NCI-H345 treated with DMSO at 0.1 percent for 48 hours (cell line): ENCODE measurements at regions not wholly inside any gene's neighbourhood (a gene's known extent, or its start where the extent isn't known, plus 50 kb on each side); places are given as distances from the start of the nearest gene placed in this dataset.
"Not testable (repeated sequence)": the region's sequence is repeated elsewhere in the genome, so short reads cannot be mapped to it uniquely, and the experiment has no call there.

Experiments used
- DNase-seq: peaks from one replicate; lab custom pipeline; 2025; ENCODE audit not compliant: unreplicated experiment; lab: John Stamatoyannopoulos, UW

- no peak for DNase-seq
These were observed 50.8 kb upstream of the BOD1L1 start for GRCh38 chr4:13678186-13678924.

DNA sequence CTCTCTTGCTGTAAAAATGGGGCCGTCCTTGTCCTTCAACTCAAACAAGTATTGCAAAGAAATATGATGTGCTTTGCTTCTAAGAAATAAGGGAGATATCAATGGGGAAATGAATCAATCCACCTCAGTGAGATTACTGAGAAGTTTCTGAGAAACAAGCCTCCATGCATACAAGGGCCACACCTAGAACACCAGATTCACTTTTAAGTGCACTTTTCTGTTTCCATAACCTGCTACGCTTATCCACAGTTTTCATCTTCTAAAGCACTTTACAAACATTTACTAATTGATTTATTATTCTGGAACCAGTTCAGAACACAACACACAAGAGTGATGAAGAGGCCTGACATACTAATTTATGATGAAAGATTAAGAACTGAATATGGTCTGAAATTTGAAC, 54.0 kb upstream of the BOD1L1 start:
- DNase-seq: no peak

- DNase-seq: no peak
These were observed 66.7 kb upstream of the BOD1L1 start for GRCh38 chr4:13694256-13694655.

DNA sequence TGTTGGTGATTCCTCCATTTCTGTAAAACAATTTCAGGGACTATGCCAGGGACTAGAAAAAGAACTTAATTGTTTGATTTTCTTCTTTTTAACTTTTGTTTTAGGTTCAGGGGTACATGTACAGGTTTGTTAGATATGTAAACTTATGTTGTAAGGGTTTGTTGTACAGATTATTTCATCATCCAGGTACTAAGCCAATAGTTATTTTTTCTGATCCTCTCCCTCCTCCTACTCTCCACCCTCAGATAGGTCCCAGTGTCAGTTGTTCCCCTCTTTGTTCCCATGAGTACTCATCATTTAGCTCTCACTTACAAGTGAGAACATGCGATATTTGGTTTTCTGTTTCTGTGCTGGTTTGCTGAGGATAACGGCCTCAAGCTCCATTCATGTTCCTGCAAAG, 70.8 kb upstream of the BOD1L1 start:
- no peak for DNase-seq

DNA sequence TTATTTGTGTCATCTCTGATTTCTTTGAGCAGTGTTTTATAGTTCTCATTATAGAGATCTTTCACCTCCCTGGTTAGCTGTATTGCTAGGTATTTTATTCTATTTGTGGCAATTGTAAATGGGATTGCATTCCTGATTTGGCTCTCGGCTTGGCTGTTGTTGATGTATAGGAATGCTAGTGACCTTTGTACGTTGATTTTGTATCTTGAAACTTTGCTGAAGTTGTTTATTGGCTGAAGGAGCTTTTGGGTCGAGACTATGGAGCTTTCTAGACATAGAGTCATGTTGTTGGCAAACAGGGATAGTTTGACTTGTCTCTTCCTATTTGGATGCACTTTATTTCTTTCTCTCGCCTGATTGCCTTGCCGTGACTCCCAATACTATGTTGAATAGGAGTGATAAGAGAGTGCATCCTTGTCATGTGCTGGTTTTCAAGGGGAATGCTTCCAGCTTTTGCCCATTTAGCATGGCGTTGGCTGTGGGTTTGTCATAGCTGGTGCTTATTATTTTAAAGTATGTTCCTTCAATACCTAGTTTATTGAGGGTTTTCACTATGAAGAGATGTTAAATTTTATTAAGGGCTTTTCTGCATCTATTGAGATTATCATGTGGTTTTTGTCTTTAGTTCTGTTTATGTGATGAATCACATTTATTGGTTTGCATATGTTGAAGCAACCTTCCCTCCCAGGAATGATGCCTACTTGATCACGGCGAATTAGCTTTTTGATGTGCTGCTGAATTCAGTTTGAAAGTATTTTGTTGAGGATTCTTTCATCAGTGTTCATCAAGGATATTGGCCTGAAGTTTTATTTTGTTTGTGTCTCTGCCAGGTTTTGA, 72.7 kb upstream of the BOD1L1 start:
- no peak for DNase-seq

GRCh38 chr4:13700858-13701140, 73.3 kb upstream of the BOD1L1 start:
- not testable (repeated sequence) for DNase-seq

GRCh38 chr4:13701937-13702446, 74.5 kb upstream of the BOD1L1 start:
- DNase-seq: no peak

- DNase-seq: no peak
These were observed 75.6 kb upstream of the BOD1L1 start for GRCh38 chr4:13703096-13703495.

GRCh38 chr4:13704035-13704434, 76.5 kb upstream of the BOD1L1 start:
- DNase-seq: no peak

- DNase-seq: no peak
These were observed 77.2 kb upstream of the BOD1L1 start for GRCh38 chr4:13704761-13705160.

- DNase-seq: no peak
These were observed 78.1 kb upstream of the BOD1L1 start for GRCh38 chr4:13705521-13706041.

DNA sequence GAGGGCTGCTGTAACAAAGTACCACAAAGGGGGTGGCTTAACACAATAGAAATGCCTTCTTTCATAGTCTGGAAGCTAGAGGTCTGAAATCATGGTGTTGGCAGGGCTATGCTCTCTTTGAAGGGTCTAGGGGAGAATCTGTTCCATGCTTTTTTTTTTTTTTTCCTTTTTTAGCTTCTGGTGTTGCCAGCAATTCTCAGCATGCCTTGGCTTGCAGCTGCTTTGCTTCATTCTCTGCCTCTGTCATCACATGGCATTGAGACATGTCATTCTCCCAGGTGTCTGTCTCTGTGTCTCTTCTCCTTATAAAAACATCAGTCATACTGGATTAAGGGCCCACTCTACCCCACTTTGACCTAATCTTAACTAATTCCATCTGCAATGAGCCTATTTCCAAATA, 78.6 kb upstream of the BOD1L1 start:
- DNase-seq: no peak

DNA sequence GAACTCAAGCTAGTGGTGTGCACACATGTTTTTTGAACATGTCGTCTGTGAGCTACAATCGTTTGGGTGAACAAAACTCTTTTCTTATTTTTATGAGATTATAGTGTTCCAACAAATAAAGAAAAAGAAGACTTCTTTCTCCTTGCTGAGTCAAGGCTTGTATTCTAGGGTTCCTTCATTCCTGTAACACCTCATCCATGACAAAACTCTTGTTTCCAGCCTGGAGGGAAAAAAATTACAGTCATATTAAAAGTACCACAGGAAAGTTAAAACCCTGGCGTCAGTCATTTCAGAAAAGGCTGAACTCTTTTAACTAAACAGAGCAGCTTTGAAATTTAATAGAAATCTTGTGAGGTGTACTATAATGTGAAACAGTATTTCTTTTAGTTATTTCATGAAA, 79.2 kb upstream of the BOD1L1 start:
- DNase-seq: no peak

GRCh38 chr4:13710246-13710885, 82.8 kb upstream of the BOD1L1 start:
- DNase-seq: no peak

- DNase-seq: no peak
These were observed 83.8 kb upstream of the BOD1L1 start for GRCh38 chr4:13711233-13711785.

- no peak for DNase-seq
These were observed 94.4 kb upstream of the BOD1L1 start for GRCh38 chr4:13721894-13722293.

DNA sequence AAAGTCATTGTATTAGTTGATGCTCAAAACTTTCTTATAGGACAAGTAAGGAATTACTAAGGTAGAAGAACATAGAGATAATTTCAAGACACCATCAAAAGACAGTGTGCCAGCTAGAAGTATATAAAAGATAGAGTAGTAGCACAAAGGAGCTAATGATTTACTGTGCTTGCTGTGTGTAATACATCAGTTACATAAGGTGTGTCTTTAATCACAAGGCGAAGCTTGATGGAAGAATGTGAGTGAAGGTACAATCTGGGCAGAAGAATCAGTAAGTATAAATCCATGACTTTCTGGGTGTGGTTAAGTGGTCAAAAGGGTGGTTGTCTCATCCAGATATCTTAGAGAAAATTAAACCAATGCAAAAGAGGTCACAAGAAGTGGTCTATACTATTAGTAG, 95.1 kb upstream of the BOD1L1 start:
- no peak for DNase-seq

GRCh38 chr4:13728761-13729160, 101.2 kb upstream of the BOD1L1 start:
- DNase-seq: no peak

DNA sequence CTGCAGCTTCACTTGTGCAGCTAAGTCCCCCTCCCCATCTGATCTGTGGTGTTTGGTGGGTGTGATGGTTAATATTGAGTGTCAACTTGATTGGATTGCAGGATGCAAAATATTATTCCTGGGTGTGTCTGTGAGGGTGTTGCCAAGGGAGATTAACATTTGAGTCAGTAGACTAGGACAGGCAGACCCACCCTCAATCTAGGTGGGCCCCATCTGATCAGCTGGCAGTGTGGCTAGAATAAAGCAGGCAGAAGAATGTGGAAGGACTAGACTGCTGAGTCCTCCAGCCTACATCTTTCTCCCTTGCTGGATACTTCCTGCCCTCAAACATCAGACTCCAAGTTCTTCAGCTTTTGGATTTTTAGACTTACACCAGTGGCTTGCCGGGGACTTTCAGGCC, 103.5 kb upstream of the BOD1L1 start:
- no peak for DNase-seq

DNA sequence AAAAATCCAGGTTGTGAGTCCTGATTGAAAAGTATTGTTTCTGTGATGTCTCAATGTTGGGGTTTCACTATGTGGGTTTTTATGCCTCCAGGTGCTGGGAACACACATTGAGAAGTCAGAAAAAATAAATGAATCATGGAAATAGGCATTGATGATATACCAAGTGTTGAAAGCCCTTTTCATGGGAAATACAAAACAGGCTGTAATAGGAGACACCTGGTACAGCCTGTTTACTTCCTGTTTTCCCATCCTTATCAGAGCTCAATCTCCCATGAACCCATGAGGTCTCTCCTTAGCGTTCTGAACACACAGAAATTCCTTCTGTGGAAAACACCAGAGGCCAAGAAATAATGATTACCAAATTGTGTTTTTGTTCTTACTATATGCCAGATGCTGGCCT, 106.3 kb upstream of the BOD1L1 start:
- no peak for DNase-seq

DNA sequence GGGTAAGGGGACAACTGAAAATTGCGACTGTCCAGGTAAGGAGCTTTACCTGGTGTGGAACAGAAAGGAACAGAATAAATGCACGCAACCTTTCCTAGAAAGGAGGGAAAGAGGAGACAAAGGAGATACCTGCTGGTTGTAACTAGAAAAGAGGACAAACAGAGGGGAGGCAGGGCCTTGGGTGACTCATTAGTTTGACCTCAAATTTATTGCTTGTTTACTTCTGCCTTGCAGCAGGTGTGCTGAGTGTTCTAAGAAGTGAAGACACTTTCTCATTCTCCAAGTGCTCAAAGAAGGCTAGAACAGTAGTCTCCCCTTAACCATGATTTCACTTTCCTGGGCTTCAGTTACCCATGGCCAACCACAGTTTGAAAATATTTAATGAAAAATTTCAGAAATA, 123.1 kb upstream of the BOD1L1 start:
- no peak for DNase-seq
